ENCODE measurements at regions not wholly inside any gene's neighbourhood (a gene's known extent, or its start where the extent isn't known, plus 50 kb on each side); places are given as distances from the start of the nearest gene placed in this dataset.

DNA sequence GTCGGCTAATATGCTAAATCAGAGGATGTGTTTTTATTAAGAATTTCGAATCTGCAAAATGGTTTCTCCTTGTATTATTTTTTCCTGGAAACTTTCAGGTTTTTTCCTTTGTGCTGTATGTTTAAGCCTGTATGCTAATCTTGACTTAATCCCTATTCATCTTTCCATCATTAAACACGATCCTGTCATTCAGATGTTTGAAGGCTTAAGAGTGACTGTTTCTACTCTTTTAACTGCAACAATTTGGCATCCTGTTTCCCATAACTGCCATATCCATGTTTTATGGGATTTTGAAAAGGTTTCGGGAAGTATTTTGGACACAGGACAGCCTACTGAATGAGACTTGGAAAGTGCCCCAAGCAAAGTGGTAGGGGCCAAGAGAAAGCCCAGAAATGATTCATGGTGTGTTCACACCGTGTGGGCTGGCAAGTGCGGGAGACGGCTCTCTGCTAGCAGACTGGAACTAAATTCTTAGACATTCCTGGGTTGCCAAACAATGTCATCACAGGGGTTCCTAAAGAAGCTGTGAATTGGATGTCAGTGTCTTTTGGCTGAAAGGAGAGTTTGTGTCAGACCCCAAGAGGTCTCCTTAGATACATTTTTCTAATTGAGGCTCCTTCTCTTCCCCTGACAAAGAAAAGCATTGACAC lies 125.4 kb upstream of the ADAMTS16 start:
- no peak for DNase-seq

DNA sequence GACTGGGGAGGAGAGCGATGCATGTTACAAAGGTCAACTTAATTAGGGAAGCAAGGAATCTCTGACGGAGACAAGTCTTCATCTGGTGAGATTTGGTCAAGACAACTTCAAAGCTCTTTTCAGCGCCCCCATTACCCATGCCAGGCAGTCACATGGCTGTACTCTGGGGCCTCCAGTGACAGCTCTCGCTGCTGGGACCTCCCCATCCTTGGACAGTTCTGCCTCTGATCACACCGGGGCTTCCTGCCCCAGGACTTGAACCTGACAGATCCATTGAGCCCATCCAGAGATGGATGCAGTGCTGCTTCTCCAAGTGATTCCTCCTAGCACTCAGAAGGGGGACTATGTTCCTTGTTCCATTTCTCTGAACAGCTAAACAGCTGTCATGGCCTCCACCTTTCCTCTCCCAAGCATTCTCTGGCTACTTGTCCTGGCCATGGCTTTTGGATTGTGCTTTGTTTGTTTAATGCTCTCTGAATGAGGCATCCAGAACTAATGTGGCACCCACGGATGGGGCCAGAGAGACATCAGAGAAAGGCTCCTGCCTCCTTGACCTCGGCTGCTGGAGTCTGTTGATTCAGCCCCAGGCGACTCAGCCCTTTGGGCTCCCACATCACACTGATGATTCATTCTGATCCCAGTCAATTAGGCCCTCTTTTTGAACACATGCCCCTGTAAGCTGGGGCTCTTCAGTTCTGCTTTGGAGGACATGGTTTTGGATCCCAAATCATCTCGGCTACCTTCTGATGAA lies 122.1 kb upstream of the ADAMTS16 start:
- no peak for DNase-seq

DNA sequence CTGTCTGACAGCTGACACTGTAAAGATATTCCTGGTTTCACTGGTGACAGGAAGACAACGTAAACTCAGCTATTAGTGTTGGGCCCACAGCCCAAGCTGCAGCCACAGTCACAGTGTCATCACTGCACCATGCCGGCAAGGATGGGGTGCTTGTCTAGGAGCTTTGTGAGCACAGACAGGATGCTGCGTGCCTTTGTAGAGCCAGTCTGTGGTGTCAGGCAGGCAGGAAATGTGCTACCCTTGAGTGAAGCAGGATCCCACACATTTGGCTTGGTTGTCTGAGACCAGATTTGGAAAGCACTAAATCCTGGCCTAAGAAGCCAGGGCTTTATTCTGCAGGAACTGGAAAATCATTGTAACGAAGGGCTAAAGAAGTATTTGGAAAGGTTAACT lies 121.6 kb upstream of the ADAMTS16 start:
- DNase-seq: no peak

- DNase-seq: no peak
Observed at GRCh38 chr5:5021436-5021835, 118.7 kb upstream of the ADAMTS16 start.

DNA sequence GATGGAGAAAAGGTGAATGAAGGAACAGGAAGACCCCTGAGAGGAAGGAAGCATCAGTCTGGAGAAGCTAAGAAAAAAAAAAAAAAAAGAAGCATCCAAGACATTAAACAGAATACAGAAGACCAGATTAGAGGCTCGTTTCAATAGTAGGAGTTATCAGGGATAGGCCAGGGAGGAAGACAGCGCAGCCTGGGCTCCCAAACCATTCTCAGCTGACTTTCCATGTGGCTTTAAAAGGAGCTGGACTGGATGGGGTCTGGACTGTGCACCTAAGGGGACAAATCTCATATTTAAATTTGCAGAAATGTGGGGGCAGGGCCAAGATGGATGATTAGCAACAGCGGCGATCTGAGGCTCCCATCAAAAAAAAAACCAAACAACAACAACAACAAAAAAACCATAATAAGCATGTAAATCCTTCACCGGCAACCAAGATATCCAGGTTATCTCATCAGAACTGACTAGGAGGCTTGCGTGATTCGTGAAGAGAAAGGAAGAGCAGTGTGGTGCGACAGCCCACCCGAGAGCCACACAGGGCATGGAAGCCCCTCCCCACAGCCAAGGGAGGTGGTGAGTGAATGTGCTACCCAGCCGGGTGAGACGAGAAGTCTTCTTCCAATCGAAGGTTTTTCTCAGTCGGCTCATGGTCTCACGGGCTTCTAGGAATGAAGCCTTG lies 114.9 kb upstream of the ADAMTS16 start:
- no peak for DNase-seq

DNA sequence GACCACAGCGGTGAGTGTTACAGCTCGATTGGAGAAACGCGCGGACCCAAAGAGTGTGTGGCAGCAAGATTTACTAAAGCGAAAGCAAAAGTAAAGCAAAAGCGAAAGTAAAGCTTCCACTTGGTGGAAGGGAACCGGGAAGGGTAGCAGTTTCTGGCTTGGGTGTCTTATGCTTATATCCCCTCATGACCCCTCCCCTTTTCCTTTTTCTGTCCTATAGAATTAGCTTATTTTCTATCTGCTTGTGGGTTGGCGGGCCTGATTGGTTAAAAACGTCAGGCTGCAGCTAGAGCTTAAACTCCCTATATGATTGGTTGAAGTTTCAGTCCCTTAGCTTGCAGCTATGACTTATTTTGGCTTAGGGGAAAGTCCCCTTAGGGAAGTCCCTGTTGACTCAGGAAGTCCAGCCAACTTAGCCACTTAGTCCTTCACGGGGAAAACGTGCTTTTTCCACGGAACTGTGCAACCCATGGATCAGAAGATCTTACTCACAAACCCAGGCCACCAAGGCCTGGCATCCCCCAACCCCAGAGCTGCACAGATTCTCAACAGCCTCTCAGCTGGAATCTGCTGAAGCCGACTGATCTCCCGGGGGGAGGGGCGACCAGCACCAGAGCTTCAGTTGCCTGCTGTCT lies 114.2 kb upstream of the ADAMTS16 start:
- DNase-seq: no peak

DNA sequence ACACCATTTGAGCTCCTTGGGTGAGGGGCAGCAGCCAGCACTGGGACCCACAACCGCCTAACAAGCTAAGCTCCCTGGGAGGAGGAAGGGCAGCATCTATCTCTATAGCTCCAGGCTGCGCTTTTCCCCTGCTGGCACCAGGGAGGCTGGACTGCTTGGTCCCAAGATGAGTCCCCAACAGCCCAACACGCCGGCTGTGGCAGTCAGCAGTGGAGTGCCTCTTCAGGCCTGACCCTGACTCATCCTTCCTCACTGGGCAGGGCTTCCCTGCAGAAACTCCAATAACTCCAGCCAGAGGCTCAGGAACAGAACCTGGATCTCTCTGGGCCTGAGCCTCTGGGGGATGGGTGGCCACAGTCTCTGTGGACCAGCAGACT lies 113.7 kb upstream of the ADAMTS16 start:
- DNase-seq: no peak

DNA sequence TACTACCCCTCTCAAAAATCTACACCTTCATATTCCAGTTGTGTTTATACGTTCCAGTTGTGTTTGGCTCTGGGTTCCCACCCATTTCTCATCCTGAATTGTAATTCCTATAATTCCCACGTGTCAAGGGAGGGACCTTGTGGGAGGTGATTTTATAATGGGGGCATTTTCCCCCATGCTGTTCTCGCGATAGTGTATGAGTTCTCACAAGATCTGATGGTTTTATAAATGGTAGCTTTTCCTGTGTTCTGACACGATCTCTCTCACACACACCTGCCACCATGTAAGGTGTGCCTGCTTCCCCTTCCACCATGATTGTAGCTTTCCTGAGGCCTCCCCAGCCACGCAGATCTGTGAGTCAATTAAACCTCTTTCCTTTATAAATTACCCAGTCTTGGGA lies 108.5 kb upstream of the ADAMTS16 start:
- DNase-seq: no peak

- no peak for DNase-seq
Observed at GRCh38 chr5:5037674-5038073, 102.5 kb upstream of the ADAMTS16 start.

DNA sequence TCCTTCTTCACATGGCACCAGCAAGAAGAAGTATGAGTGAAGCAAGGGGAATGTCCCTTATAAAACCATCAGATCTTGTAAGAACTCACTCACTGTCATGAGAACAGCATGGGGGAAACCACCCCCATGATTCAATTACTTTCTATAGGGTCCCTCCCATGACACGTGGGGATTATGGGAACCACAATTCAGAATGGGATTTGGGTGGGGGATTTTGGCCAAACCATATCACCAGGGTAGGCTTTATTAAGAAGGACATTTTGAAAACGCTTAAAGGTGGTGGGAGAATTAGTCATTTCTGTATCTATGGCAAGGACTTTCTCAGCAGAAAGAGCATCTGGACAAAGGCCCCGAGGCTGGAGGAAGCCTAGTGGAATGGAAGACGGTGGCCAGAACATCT lies 100.2 kb upstream of the ADAMTS16 start:
- DNase-seq: no peak

DNA sequence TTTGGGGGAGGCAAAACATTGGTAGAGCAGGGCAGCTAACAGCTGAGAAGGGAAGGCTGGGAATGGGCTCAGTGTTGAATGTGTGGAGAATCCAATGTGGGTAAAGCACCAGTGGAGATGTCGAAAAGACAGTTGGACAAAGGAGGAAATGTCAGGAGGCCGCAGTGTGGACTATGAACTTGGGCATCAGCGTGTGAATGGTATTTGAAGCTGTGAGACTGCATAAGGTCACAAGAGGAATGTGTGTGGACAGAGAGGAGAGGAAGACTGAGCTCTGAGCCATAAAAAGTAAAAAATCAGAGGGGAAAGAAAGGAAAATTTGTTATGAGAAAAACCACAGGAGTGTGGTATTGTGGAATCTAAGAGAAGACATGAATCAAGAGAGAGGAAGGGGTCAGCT lies 99.4 kb upstream of the ADAMTS16 start:
- no peak for DNase-seq

- no peak for DNase-seq
Observed at GRCh38 chr5:5042806-5043205, 97.3 kb upstream of the ADAMTS16 start.

- DNase-seq: no peak
Observed at GRCh38 chr5:5043346-5043745, 96.8 kb upstream of the ADAMTS16 start.

DNA sequence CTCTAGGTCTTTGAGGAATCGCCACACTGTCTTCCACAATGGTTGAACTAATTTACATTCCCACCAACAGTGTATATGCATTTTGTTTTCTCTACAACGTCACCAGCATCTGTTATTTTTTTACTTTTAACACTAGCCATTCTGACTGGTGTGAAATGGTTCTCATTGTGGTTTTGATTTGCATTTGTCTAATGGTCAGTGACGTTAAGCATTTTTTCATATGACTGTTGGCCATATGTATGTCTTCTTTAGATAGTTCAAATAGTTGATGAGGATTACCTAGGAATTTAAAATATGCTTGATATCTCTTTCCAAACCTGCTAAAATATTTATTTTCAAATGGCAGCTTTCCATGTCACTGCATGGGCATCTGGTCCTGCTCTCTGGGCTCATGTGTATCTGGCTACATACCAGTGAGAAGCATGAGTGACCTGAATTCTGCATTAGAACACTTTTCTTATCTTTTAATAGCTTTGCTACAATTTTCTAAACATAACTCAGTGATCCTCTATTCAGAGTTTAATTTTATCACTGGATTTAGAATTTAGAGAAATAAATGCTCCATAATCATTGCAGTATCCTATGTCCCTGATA lies 95.8 kb upstream of the ADAMTS16 start:
- no peak for DNase-seq

DNA sequence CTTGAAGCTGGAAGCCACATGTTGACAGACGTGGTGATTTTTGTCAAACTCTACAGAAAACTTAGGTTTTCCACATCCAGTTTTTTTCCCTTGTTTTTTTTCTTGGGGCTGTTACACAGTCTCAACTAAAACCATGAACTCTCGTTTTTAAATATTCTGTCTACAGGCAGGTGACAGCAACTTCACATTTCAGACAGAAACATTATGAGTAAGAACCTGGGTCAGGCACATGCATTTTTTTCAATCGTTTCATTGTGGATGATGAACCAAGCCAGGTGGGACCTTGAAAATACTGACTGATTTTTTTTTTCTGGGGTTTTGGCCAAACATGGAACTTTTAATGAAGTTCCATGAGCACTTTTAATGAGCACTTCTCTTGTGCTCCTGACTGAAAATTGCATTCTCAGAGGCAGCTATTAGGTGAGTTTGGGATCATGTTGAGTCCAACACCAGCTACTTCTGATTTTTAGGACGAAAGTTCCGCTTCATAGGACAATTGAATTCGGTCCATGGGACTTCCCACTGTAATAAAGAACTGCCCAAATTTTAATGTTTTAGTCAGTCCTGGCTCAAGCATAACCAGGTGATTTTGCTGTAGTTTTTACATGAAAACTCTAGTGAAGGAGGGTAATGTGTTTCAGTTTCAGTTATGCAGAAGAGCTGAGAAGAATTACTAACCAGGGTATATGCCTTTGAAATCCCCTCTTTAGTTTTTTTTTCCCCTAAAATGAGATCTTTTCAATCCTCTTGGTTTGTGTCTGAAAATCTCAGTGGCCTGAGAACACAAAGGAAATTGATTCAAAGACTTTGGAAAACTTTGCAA lies 93.2 kb upstream of the ADAMTS16 start:
- no peak for DNase-seq

DNA sequence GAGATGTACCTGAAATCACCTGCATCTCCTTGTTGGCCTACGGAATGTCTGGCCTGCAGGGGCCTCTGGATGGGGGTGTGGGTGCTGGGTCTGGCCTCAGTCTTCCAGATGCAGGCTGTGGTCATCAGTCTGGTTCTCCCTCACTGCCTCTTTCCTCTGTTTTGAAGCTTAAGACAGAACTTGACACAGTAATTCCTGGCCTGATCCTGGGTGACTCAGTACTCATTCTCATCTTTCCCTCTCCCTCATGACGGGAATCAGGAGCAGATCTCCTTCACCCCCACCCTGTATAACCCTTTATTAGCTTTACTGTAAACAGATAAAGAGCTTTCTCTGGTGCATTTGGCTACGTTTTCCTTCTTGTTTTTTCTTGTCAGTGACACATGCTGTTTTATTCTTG lies 89.3 kb upstream of the ADAMTS16 start:
- no peak for DNase-seq

DNA sequence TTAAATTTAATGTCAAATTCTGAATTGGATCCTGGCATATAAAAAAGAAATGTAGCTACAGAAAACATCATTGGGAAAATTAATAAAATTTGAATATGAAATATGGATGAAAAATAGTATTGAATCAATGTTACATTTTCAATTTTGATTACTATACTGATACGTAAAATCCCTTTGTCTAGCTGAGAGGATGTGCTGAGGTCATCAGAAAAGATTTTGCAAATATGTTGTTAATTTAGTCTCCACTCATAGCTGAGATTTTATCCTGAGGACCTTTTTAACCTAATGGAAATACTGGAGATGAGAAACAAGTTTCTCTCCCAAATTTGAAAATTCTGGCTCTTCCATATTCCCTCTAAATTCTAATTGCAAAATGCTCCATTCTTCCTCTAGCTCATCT lies 84.4 kb upstream of the ADAMTS16 start:
- no peak for DNase-seq

DNA sequence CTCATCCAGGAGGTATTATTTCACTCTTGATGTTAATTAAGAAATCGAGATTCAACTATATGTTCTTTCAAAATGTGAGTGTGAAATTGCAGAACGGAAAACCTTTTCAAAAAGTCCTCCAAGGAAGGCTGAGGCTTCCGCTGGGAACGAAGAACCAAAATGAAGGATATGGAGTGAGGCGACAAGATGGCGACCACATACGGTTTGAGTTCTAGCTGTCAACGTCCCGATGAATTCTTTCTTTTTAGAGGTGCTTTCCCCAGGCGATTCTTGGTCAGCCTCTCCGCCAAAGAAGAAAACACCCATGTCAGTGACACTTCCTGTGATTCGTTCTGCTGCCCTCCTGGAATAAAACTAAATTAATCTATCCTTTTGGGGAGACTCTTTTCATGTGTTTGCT lies 78.3 kb upstream of the ADAMTS16 start:
- no peak for DNase-seq

DNA sequence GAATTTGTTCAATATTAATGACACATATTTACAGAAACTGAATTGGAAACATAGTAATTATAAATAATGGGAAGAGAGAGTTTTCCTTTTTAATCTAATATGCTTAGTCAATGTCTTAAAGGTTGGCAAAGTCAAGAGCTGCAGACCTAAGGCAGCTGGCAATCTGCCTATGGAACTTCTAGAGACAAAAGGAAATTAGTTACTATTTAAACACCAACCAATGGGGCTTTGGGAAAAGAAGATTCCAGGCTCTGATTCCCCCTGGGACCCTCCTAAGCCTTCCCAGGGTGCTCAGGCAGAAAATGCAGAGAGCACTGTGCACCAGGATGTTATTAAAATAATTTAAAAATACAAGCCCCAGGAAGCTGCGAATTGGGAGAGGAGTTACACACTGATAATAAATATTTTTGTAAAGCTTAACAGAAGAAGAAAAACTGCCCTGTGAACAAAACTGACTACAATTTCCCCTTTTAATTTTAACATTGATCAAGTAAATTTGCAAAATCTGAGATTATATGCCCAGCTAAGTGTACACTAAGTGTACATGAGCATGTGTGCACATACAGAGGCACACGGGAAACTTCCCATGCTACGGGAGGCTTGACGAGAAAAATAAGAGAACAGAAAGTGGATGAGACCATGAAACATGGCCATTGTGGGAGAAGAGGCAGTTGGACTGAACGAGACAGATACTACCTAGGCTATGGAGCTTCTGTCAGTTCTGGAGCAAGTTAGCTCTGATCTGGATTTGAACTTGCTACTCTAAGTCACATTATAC lies 77.4 kb upstream of the ADAMTS16 start:
- DNase-seq: no peak

- no peak for DNase-seq
Observed at GRCh38 chr5:5063533-5063953, 76.6 kb upstream of the ADAMTS16 start.

GRCh38 chr5:5065472-5065871 lies 74.7 kb upstream of the ADAMTS16 start:
- DNase-seq: no peak

All from left kidney (tissue), 1 donor.